GM18873 (cell line): ENCODE measurements at regions not wholly inside any gene's neighbourhood (a gene's known extent, or its start where the extent isn't known, plus 50 kb on each side); places are given as distances from the start of the nearest gene placed in this dataset.
"Not testable (repeated sequence)": the region's sequence is repeated elsewhere in the genome, so short reads cannot be mapped to it uniquely, and the experiment has no call there.

Experiments
- ATAC-seq: cut with Tn5 transposase; IDR thresholded peaks from one replicate; pipeline ENCODE4 v1.9.1; 2021; ENCODE audit warnings: mild to moderate bottlenecking, moderate library complexity, moderate number of reproducible peaks; ENCODE audit not compliant: unreplicated experiment, low FRiP score

DNA sequence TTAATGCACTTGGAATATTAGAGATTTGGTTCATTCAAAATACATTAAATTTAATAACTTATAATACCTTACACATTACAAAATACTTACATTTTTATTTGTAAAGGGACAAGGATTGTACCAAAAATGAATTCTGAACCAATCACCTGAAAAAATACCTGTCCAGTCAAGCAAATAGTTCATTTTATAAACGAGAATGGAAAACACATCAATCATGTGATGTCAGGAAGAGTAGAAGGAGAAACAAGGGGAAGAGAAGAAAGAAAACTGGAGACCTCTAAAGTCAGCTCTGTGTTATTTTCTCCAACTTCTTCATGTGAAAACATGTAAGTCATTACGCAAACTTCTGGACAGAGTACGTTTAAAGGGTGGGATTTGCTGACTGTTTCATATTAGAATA, 989.0 kb upstream of the NUDT12 start:
- no peak for ATAC-seq

DNA sequence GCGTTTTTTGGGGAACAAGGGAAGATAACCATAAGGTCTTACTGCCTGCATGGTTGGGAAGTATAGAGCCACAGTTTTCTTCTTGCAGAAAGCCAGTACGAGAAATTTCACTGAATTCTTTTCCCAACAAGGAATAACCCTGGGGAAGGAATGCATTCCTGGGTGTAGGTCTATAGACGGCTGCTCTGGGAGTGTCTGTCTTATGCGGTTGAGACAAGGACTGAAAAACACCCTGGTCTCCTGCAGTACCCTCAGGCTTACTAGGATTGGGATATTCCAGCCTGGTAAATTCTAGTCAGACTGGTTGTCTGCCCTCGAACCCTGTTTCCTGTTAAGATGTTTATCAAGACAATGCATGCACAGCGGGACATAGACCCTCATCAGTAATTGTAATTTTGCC, 984.3 kb upstream of the NUDT12 start:
- ATAC-seq: not testable (repeated sequence)

DNA sequence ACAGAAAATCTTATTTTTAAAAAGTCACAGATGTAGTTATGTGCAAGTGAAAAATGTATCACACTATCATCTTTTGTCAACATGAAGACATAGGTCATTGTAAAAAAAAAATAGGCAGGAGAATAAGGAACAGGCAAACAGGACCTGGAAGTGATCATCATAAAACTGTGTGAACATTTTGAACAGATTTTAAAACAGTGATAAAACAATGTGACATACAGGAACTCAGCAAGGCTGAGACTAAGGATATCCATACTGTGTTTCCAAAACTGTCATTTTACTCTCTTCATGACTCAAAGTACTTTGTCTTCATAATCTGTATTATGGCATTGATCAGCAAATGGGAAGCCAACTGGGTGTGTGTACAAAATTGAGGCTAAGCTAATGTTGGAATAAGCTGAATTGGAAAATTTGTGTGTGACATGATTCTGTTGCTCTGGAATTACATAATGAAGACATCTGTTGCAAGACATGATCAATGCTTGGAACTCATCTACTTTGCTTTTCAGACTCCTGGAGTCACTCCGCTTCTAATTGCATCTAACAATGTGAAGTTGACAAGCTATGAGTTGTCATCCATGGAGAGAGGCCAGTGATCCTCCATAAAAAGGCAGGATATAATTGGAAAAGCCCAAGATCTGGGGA, 978.7 kb upstream of the NUDT12 start:
- ATAC-seq: no peak

DNA sequence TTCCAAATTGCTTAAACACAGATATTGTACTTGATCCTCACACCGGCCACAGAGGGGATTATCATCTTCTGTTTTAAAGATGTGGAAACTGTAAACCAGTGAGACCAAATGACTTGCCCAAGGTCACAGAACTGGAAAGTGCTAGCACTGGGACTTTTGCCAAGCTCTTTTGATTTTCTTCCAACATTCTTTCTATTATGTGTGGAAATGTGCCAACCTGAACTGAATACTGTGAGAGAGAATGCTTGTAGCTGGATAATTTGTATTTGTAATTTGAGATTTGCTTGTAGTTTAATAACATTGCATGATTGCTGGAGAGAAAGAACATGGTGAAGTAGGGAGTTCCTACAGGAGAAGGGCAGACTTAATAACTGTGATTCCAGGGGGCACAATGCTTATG, 977.9 kb upstream of the NUDT12 start:
- ATAC-seq: no peak

DNA sequence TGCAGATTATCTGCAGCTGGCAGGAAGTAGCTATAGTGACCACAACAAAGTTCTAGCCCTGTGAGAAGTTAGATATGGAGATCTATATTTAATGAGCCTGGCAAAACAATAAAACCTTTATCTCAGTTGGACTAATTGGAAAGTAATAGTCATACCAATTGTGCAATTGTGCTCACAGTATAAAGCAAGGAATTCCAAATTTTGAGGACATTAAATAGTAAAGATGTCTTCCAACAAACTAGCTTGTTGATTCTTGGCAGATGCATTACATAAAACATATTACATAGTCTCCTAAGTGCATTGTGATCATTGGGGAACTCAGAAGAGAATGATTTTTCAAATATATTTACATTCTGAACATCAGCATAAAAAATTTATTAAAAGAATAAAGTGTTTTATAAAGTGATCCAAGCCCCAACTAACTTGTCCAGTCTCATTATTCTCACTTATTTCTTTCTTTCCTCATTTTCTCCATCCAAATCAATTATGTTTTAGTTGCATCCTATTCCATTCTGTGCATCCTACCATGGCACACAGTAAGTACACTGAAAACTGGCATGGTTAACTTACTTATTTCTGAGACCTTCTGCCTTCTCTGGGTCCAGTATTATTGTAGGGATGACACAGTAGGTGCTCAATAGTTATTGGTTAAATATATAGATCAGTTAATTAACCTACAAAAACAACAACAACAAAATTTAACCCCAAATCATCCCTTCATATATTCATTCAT, 977.2 kb upstream of the NUDT12 start:
- no peak for ATAC-seq

DNA sequence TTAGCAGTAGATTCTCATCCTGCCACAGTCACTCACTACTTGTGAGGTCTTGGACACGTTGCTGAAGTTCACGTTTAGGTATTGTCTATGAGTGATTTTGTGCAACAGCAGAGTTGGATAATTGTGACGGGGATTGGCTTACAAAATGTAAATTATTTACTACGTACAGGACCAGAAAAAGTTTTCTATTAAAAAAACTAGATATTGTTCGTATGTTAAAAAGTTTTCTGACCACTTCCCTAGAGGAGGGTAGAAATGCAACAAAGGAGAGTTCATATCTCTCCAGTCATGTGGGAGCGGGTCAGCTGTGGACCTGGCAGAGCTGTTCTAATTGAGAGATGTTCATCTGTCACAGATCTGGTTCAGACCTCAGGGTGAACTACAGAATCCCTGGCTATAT, 976.1 kb upstream of the NUDT12 start:
- no peak for ATAC-seq

DNA sequence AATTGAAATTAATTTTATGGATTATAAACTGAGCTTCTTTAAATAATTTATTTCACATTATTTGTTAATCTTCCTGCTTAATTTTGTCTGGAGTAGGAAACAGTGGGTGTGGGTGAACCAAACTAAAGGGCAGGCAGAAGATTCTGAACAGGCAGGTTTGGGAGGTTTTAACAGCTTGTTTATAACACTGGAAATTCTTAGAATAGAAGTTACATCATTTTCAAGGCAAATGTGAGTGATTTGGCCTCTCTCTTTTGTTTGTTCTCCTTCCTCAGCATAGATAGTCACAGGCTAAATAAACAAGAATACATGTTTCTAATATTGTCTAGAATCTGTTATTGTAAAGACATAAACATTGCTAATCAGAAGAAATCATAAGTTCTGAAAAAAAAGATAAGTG, 970.9 kb upstream of the NUDT12 start:
- ATAC-seq: no peak

DNA sequence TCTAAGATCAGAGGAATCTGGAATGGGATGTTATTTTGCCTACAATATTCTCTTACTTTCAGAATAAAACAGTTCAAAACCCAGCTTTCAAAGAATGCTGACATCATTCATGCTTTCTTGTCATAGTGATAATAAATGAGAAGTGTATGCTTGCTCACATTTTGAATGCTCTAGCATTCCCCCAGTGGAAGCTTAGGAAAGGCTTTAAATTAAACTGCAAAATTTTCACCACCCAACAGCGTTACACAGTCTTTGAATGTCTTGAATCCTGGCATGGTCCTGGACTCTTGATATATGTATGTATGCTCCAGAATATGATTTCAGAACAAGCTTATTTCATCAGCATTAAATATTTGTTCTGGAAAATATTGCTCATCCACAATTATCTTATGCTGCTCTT, 964.3 kb upstream of the NUDT12 start:
- ATAC-seq: no peak

DNA sequence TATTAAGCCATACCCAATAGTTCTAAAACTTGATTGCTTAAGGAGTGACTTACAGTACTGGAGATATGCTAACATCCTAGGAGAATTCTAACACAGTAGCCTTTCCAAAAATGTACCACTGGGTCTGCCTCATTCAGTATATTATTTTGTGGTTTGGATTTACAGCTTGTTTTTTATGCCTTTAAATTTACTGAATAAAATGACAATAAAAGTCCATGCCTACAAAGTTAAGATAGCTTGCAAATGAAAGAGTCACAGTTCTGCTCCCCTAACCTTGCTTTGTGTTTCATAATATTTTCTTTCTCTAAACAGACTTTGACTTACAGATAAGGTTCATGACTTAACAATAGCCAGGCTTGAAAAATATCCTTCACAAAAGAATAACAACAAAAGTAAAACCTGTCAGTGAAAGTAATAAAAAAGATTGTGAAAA, 951.1 kb upstream of the NUDT12 start:
- ATAC-seq: no peak

DNA sequence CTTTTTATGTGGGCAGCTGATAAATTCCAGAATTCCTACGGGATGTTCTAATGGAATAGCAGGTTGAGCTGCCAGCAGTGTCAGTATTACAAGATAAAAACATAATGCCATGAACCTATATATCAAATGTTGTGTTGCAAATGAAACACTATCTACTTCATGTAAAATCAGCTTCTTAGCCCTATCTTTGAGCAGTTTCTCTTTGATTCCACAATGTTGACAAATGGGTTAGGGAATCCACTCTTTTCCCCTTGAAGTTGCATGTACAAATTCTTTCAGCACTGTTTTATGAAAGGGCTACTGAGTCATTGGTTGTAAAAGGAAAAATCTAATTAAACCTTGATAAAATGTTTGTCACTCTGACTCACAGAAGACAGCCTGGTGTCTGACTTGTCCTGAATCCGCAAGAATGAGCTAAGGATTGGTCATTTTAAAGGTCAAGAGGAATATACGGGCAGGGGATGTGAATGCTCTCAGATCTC, 950.6 kb upstream of the NUDT12 start:
- no peak for ATAC-seq

DNA sequence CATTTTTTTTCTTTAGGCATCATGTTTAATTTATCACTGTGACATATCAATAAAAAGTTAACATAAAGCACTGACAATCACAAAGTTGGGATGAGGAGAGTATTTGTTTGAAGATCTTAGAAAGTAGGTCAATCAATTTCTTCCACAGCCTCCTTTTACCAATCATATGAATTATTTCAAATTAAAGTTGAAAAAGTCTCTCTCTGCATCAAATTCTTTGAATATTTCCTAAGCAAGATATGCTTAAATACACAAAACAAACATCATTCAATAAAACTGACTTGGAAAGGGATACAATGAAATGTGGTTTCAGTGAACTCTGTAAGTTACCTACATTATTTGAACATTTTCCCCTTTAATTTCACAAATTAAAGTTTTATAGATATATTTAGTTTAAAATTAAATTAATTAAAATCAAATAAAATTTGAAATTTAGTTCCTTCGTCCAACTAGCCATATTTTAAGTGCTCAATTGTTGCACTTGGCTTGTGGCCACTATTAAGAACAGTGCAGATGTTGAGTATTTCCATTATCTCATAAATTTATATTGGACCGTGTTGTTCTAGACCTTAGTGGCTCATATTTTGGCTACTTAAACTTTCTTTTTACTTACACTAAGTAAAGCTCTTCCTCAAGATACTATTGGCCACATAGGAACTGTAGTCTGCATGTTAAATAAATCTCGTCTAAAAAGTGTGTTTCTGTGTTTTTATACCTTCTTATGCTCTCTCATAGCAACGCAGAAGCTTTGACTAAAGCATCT, 949.7 kb upstream of the NUDT12 start:
- ATAC-seq: no peak

DNA sequence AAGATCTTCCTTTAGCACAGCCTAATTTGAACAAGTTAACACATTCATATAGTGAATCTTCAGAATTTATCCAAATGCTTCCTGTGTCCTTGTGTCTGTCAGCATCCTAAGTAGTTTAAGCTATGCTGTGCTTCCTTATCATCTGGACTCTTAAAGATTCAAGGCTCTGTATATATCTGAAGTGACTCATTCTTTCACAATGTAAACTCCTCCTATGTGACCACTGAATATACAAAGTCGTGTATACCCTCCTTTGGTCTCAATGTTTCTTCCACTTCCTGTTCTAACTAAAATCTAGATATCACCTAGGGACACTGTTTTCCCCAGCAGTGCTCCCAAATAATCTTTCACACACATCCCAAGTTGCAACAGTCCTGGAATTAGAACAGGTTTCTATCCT, 935.7 kb upstream of the NUDT12 start:
- ATAC-seq: no peak

DNA sequence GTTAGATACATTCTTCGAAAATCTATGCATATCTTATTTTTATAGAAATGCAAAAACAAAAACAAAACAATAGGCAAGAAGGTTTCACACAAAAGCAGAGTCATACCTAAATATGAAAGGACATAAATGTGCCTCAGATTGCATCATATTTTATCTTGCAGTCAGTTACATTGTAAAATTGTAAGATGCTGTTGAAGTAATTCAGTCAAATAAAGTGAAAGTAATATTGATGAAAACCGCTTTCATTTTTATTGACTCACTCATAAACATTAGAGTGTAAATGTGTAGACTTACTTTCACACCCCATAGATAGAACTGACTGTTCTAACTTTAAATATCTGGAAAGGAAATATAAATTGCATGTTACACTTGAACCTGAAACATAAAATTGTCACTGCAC, 931.5 kb upstream of the NUDT12 start:
- no peak for ATAC-seq

DNA sequence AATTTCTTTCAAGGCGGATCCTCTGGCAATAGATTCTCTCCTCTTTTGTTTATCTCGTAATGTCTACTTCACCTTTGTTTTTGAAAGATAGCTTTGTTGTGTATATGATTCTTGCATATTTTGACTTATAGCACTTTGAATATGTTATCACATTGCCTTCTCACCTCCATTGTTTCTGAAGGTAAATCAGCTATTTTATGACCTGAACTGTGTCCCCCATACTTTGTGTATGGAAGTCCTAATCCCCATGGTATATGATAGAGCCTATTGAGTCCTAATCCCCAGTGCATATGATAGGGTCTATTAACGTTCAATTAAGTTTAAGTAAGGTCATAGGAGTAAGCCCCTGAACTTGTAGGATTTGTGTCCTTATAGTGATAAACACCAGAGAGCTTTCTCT, 910.2 kb upstream of the NUDT12 start:
- no peak for ATAC-seq

DNA sequence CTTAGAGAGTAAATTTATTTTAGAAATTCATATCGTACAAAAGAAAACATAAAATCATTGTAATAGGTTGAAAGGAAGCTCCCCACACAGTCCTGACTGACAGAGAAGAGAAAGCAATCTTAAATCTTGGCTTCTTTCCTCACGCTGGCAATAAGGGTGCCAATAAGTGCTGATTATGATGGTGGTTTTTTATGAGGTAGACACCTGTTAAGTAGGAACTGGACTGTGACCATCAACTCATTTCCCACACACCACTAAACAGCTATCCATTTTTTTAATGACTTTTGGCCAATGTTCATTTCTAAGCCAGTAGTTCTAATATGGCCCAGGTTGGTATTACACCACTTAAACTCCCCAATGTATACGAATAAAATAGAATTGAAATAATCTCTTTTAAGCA, 893.5 kb upstream of the NUDT12 start:
- ATAC-seq: no peak

DNA sequence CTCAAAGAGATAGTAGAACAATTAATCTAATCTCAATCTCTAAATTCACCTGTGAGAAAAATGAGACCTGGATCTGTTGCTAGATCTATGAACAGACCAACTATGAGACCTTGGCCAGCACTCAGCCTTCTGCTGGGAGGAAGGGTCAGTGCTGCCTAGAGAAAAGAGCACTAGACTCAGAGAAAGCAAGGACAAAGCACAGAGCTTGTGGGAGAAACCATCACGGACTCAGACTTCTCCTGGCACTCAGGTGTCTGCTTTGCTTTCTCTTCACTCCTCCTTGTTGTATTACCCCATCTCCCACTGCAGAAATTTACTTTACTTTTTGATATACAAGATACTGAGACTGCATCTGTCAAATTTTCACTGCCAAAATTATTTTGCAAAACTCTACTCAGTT, 890.0 kb upstream of the NUDT12 start:
- ATAC-seq: no peak

DNA sequence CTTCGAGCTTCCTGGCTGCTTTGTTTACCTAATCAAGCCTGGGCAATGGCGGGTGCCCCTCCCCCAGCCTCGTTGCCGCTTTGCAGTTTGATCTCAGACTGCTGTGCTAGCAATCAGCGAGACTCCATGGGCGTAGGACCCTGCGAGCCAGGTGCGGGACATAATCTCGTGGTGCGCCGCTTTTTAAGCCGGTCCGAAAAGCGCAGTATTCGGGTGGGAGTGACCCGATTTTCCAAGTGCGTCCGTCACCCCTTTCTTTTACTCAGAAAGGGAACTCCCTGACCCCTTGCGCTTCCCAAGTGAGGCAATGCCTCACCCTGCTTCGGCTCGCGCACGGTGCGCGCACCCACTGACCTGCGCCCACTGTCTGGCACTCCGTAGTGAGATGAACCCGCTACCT, 889.3 kb upstream of the NUDT12 start:
- ATAC-seq: not testable (repeated sequence)

DNA sequence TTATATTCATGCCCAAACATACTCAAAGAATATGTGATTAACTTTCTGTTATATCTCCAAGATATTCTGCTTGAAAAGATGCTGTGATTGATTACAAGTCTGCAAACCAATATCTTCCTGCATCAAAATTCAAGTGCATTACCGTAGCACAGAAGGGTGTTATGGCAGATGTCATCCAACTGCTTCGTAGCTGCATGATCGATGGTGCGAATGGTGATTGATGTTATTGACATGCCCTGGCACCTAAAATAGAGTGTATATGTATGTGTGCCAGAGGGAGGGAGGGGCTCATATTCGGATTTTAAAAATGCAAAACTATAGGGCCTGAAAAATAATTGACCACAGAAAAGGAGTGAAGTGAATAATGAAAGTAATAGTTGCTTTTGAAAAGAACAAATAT, 882.1 kb upstream of the NUDT12 start:
- ATAC-seq: no peak

DNA sequence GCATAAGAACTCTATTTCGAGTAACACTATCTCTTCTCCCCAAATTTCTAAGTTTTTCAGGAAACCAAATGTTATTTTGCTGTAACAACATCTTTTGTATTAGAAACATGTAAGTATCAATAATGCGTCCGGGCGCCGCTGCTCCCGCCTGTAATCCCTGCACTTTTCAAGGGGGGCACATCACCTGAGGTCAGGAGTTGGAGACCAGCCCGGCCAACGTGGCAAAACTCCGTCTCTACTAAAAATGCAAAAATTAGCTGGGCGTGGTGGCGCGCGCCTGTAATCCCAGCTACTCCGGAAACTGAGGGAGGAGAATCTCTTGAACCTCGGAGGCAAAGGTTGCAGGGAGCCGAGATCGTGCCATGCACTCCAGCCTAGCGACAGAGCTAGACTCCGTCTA, 881.1 kb upstream of the NUDT12 start:
- no peak for ATAC-seq

DNA sequence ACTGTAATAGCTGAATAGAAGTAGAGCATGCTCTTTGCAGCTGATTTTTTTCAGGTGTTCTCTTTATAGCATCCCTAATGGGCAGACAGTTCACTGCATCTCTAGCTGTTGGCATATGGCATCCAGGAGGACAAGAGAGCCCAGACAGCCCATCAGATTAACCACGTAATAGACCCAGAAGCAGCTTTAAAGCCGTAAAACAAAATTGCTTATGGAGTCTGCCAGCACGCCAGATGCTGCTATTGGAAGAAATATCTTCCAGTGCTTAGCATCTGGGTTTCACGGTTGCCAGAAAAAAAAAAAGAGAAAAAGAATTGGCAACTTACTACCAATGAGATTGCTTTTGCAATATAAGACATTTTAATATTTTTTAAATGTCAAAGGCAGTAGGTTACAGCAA, 869.4 kb upstream of the NUDT12 start:
- no peak for ATAC-seq

DNA sequence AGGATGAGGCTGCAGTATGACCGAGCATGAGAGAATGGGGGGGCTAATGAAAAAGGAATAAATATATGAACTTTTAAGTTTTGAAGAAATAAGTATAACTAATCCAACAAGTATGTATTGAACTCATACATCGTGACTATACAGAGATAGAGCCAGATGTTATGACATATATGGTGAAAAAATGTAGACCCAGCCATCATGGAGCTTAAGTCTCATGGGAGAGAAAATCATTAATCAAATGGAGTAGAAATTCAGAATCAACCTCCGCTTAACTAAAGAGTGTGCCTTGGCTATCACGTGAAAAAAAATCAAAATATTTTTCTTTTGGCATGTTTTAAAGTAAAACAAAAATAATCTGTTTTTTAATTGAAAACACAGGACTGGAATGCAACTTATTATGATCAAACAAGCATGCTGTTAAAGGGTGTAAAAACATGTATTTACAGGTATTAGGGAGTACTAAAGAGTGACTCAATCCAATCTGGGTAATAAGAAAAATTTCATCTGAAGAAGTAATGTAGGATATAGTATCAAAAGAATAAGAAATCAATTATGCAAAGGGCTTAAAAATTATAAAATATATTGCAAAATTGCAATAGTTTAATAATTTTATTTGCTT, 868.5 kb upstream of the NUDT12 start:
- no peak for ATAC-seq
